GM23248 (cell line): ENCODE measurements at regions not wholly inside any gene's neighbourhood (a gene's known extent, or its start where the extent isn't known, plus 50 kb on each side); places are given as distances from the start of the nearest gene placed in this dataset.

ENCODE experiments used
- EZH2 ChIP-seq: fragments of 200-600 bp; sonication (generic); IDR thresholded peaks from 2 replicates; pipeline ENCODE4 v1.6.1; 2018; ENCODE audit warnings: antibody characterized with exemption, mild to moderate bottlenecking; ENCODE audit not compliant: insufficient read depth, poor library complexity, severe bottlenecking
- EZH2phosphoT487 ChIP-seq: fragments of 200-600 bp; sonication (generic); IDR thresholded peaks from 2 replicates; pipeline ENCODE4 v1.6.1; 2018; ENCODE audit warnings: antibody characterized with exemption, moderate library complexity, mild to moderate bottlenecking, low read depth; ENCODE audit not compliant: insufficient read depth

- TF ChIP-seq EZH2 (no peak), EZH2phosphoT487 (no peak)
These were observed 70.5 kb downstream of the CHST2 start for GRCh38 chr3:143190101-143190500.
